RPMI7951 (cell line): ENCODE measurements at regions not wholly inside any gene's neighbourhood (a gene's known extent, or its start where the extent isn't known, plus 50 kb on each side); places are given as distances from the start of the nearest gene placed in this dataset.

ENCODE experiments used
- DNase-seq: peaks from one replicate; pipeline ENCODE4 v3.0.0-alpha.2; 2012; ENCODE audit warnings: low read depth

DNA sequence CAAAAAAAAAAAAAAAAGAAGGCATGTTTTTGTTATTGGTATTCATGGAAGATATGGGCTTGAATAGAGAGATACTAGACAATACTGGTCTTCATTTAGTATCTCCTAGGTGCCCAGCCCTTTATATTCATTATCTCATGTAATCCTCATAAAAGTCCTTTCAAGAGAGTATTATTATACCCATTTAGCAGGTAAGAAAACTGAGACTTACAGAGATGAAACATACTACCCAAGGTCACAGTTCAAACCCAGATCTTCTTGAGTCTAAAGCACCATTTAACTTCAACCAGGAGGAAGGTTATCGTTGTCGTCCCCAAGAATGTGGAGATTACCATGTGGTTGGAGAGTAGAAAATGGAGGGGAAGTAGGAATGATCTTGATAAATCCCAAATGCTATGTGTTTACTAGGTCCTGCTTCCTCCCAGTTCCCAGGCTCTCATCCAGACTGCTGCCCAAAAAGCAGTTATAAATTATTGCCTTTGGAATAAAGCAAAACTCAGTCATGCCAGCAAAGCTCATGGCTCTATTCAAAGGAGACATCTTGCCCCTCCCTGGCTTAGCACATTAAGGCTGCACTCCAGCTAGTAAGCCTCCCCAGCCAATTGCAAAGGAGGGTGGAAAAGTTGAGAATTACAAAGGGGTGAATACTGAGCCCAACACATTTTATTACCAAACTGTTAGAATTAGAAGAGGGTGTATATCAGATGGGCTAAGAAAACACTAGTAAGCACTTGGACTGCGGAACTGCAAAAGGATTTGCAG lies 163.9 kb downstream of the PIK3R1 start:
- DNase-seq = no peak

DNA sequence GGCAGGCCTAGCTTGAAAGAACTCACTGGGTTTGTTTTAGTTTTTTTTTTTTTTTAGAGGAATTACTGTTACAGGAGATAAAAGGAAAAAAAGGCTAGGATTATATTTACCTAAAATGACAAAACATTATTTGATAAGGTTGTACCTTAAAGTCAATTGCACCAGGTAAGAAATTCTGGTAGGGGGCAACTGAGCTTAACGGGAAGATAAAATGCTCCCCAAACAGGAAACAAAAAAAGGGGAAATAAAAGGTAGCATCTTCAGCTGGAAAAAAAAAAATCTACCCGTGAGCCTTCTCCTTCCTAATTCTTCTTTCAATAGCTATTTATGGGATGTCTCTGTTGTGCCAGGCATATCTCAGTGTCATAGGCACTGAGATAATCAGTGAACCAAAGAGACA lies 164.5 kb downstream of the PIK3R1 start:
- no peak for DNase-seq

DNA sequence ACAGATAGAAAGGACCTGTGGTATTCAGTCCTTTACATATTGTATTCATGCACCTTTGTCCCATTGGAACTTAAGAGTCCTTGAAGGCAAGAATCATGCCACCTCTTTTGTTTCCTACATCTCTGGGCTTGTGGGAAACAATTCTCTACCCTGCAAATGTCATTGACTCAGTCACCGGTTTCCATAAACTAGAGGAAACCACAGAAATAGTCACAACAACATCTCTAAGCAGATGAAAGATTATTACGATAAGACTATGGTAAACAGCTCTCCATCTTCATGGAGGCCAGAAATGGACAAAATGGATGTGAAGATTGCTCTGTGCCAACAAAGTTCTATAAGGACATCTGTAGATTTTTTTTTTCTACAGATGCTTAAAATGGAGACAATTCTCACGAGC lies 165.5 kb downstream of the PIK3R1 start:
- peak; percentile 14 for DNase-seq

DNA sequence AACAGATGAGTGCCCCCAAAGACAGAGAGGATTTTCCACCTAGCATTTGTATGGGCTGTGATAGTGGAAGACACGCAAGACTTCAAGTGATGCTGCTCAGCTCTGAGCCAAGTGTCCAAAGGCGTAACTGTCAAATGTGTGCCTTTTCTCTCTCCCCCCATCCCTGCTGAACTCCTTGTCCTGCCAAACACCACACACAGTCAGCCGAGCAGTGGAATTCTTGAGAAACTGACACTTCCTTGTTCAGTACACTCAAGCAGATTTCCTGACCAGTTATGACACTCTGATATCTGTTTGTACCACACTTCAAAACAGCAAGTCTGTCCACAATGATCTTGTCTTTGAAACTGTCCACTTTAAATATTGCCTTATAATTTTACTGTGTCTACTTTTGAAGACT lies 166.4 kb downstream of the PIK3R1 start:
- no peak for DNase-seq

DNA sequence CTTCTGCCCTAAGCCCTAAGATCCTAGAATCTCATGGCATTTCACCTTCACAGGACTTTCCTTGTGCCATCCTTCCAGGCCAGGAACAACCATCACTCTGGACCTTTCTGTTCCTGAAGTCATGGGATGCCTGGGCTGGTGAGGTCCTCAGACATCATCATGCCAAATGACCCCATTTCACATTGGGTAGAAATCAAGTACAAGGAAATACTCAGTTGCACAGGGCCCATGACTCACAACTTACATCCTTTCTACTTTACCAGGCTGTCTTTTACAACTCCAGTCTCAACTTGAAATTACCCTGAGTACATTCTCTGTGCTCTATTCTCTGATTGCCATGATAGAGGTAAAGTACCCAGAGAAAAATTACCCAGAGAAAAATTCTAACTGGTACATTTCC lies 167.1 kb downstream of the PIK3R1 start:
- no peak for DNase-seq

DNA sequence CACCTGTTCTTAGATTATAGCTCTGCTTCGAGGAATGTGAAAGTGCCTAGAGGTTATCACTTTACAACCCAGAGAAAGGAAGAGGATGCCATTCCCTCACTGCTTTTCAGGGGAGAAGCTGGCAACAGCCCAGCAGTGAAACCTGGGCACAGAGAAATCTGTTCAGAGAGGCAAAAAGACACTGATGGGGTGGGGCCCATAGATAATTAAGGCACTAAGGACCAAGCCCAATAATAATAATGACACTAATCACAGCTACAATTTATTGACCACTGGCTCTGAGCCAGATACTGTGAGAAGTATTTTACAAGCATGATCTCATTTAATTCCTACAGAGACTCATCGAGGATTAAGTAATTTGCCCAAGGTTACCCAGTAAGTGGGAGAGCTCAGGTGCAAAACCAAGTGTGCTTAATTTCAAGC lies 168.3 kb downstream of the PIK3R1 start:
- no peak for DNase-seq

DNA sequence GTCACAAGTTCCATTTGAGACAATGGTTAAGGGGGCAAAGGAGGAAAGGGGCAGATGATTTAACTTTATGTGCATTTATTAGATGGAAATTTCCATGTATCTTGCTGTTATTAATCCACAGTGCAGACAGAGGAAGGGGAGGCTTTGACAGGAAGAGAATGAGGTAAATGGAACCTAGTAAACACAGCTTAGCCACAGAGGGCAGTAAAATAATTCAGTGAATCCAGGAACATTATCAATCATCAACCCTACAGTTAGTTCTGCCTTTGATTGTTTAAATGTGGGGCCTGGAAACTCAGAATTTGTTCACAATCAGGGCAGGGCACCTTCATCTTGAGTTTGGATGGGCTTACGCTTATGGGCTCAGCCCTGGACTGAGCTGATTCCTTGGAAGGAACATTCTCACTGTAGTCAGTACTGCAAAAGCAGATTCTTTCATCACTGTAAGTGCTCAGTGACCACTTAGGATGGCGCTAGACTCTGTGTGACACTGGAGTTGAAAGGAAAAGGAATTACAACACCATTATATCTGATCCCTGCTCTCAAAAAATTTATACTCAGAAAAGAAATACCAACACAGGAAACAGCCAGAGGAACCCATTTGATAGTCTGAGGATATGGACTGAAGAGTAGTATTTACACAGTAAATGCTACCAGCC lies 169.5 kb downstream of the PIK3R1 start:
- no peak for DNase-seq

DNA sequence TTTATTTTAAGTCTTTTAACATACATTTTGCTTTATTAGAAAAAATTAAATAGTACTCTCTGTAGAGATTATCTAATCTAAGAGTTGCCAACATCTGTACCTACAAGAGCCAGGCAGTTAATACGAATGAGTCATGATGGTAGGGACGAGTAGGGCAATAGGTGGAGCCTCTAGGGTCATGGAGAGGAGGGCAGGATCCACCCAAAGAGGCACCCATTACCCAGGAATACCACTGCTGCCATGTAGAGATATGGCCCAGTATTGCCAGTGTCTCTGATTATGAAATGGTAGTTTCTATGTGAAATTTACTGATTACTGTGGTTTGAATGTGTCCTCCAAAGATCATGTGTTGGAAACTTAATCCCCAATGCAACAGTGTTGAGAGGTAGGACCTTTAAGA lies 170.4 kb downstream of the PIK3R1 start:
- DNase-seq = no peak

DNA sequence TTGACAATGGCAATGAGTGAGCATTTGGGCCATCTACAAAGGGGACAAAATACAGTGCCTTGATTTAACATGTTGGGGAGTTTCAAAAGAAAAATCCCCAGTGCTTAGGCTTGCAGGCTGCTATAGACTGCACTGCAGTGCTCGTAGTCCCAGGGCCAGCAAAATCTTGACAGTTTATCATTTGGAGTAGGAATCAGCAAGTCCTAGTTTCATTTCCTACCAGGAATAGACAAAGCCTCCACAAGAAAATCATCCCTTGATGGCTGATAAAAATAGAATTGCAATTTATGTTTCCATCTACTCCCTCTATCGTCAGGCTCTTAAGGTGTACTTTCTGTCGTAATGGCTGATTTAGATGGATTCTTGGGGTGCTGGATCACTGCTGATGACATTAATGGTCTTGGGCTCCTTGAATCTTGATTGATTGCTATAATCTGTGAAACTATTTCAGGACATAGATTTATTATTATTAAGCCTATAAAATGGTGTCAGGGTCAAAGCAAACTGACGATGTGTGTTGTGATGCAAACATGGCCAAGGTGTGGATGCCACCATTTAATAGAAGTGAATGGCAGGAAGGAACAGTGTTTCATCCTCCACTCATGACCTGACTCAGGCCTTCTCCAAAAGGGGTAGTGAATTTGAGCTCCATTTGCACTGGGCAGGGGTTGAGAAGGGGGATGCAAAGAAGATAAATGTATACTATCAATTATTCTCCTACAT lies 171.7 kb downstream of the PIK3R1 start:
- DNase-seq = no peak

DNA sequence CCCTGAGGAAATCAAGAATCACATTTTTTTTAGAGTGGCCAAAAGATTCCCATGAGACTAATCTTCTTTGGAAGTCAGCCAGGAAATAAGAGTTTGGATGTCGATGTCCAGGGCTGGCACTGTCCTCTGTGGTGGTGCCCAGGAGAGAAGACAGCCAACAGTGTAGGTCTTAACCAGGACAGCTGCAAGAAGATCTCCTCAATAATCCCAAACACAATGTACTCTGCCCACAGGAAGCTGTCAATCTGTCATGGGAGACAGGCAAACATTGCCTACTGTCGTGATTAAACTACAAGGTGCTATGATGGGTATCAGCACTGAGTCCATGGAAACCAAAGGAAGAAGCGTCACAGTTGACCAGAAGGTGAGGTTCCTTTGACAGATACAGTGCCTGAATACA lies 174.1 kb downstream of the PIK3R1 start:
- no peak for DNase-seq

DNA sequence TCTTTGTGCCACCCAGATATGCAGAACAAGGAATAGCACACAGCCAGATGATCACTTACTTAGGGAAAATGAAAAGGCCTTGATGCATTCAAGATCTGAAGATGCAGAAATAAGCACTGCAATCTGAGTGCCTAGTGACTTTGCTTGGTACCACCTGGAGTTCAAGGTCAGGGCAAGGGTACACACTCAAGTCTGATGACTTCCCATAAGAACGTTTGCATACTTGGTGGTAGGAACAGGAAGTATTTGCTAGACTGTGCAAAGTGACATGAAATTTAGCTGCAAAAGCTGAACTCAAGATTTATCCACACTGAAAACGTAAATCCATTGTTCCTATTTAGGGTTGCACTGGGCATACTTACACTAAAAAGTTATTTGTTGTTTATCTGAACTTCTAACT lies 177.1 kb downstream of the PIK3R1 start:
- no peak for DNase-seq

DNA sequence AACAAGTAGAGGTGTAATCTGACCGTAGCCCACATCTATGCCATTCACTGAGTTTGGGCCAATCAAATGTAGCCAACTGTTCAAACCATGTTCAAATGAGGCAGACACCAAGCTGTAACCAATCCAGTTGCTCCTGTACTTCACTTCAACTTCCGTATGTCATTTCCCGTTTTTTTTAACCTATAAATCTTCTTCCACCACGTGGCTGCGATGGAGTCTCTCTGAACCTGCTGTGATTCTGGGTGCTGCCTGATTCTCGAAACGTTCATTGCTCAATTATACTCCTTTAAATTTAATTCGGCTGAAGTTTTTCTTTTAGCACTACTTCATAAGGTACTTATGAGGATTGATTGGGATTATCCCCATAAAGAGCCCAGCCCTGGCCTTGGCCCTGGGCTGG lies 179.7 kb downstream of the PIK3R1 start:
- no peak for DNase-seq

DNA sequence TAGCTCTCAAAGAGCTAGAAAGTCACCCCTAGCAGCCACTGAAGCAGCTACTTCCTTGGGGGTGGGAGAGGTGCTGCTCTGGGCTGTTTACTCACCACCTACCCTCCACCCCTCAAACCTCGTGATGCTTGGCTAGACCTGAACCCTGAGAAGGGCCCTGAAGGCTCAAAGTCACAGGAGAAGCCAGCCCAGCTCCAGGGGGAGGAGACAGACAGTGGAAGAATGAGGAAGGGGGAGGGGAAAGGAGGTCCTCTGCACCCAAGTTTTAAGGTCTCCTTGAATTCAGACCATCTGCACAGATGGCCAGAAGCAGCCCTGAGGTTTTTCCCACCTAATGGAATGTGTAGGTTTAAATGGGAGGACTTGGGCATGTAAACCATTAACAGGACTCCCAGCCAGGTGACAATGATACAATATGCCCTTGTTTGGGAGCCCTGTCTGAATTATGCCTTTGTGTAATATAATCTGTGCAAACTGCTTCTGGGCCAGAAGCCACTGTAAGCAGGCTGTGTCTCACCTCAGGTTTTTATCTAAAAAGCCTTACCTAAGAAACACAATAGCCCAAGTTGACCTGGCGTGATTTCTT lies 180.5 kb downstream of the PIK3R1 start:
- DNase-seq = no peak

DNA sequence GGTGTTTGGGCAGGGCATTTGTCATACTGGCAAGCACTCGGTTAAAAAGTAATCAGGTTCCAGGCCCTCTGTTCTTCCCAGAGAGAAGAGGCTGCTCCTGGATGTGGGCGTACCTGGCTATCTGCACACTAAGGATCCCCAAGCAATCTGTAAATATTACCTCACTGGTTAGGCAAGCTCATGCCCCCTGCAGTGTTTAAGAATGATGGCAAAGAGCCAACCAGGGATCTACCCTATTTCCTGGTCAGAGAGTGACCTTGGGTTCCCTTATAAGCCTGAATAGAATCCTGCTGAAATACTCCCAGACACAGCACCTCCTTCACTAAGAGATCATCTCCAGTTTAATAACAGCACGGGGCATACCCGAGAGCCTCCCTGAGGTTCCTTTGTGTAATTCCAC lies 181.2 kb downstream of the PIK3R1 start:
- no peak for DNase-seq

DNA sequence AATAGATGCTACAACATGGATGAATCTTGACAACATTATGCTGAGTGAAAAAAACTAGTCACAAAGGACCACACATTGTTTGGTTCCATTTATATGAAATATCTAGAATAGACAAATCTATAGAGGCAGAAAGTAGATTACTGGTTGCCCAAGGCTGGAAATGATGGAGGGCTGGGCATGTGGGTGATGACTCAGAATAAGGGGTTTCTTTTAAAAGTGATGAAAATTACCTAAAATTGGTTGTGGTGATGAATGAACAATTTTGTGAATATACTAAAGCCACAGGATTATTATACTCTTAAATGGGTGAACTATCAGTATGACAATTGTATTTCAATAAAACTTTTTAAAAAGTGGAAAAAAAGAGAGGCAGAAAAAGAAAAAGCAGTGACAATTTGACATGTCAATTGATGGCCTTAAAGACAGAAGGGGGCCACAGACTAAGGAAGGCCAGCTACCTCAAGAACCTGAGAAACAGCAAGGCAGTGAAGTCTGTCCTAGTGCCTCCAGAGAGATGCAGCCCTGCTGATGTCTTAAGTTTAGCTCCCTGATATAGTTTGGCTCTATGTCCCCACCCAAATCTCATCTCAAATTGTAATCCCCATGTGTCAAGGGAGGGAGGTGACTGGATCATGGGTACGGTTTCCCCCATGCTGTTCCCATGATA lies 182.7 kb downstream of the PIK3R1 start:
- DNase-seq = no peak

DNA sequence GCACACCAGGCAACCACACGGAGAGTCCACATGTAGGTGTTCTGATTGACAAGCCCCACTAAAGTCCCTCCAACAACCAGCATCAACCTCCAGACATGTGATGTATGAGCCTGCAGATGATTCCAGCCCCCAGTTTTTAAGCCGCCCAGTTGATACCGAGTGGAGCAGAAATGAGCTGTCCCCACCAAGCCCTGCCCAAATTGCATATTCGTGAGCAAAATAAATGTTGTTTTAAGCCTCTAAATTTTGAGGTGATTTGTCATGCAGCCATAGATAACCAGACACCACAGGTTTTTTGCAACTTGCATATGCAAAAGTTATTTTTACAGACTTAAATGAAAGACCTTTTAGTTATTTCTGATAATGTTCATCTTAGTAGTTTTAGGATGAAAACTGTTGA lies 187.7 kb downstream of the PIK3R1 start:
- DNase-seq = no peak

DNA sequence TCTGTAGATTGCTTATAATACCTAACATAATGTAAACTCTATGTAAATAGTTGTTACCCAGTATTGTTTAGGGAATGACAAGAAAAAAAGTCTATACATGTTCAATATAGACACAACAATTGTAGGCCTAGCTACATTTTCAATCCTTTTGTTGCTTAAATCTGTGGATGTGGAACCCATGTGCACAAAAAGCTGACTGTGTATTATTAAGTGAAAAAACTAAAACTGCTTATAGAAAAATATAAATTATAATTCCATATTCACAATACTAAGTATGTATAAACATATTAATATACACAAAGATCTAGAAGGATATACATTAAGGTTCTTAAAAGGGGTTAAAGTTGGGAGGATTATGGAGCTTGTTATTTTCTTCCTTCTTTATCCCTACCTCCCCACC lies 188.7 kb downstream of the PIK3R1 start:
- no peak for DNase-seq

DNA sequence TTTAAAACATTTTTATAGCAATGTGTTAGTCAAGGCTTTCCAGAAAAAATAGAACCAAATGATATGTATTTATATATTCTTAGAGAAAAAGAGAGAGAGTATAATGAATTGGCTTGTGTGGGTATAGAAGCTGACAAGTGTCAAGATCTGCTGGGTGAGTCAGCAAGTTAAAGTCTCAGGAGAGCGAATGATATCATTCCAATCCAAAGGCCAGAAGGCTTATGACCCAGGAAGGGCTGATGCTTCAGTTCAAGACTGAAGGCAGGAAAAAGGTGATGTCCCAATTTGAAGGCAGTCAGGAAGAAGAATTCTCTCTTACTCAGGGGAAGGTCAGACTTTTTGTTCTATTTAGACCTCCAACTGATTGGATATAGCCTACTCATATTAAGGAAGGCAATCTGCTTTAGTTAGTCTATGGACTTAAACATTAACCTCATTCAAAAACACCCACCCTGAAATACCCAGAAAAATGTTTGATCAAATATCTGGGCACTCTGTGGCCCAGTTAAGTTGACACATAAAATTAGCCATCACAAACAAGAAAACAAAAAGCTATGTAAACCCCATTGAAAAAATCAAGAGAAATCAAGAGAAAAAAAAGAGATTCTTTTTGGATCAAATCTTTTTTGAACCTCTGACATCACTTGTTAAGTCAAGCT lies 189.6 kb downstream of the PIK3R1 start:
- DNase-seq = peak; percentile 26

DNA sequence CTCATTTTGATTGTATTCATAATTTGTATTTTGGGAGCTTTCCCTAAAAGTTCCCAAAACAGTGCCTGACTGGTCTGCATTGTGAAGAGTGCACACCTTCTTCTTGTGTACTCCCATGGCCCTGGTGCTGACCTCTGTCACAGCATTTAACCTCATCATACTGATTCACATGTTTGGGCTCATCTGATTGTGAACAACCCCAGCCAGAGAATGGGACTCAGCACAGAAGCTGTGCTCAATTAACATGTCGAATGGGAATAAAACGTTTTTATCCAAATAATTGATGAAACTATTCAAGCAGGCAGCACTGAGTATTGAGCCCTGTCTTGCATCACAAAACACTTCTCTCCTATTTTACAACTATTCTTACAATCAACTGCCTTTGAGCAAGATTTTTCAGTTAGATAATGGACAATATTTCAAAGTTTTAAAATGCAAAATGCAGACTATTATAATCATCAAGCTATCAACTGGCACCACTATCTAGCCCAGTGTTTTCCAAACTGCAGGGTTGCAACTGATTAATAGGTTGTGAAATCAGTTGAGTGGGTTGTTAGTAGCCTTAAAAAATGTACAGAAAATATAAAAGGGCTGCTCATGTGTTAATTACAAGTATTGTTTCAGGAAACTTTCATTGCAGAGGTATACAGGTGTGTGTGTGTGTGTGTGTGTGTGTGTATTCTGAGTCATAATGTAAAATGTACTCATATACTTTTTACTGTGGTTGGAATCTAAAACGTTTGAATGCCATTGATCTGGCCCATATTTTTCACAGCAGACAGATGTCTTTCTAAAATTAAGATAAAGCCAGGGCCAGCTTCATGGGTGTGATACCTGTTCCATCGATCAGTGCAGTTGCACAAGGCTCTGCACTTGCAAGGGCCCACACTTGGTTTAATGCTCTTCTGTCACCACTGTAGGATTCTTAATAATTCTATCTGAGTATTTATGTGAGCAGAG lies 190.5 kb downstream of the PIK3R1 start:
- no peak for DNase-seq

DNA sequence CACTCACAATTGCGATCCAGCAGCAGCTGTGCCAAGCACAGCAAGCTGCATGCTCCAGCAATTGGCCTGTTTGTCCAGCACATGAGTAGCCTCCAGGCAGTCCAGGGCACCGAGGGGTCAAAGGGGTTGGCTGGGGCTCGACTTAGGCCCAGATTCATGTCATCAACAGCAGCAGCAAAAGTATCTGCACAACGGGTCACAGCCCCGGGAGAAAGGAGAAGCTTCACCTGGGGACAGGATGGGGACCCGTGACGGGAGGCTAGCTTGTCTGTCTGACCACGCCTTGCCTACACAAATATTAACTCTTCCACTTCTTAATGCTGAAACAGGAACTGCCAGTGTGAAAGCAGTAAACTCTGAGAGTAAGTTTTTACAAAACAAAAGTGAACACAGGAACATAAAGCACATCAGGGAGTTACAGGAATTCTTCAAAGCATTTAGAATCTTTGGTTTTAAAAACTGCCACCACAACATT lies 191.2 kb downstream of the PIK3R1 start:
- peak; percentile 12 for DNase-seq
